Neuronal stem cell (in vitro differentiated cells): ENCODE measurements at regions not wholly inside any gene's neighbourhood (a gene's known extent, or its start where the extent isn't known, plus 50 kb on each side); places are given as distances from the start of the nearest gene placed in this dataset.
"Not testable (repeated sequence)": the region's sequence is repeated elsewhere in the genome, so short reads cannot be mapped to it uniquely, and the experiment has no call there.

ENCODE experiments used
- DNase-seq: peaks from one replicate; pipeline ENCODE4 v3.0.0-alpha.2; 2013; ENCODE audit warnings: low spot score
- H2AFZ ChIP-seq: one replicate; pipeline ENCODE4 v1.6.1; 2013; ENCODE audit warnings: mild to moderate bottlenecking, low read length, inconsistent platforms
- H2AK5ac ChIP-seq: 2 replicates; pipeline ENCODE4 v1.6.1; 2013; ENCODE audit warnings: low read depth, mild to moderate bottlenecking, inconsistent platforms, low read length, moderate library complexity, mixed read lengths
- H2BK120ac ChIP-seq: 2 replicates; pipeline ENCODE4 v1.6.1; 2013; ENCODE audit warnings: low read depth, mild to moderate bottlenecking, inconsistent platforms, low read length, moderate library complexity, mixed read lengths
- H2BK12ac ChIP-seq: one replicate; pipeline ENCODE4 v1.6.1; 2013; ENCODE audit warnings: low read length, inconsistent platforms
- H2BK15ac ChIP-seq: 2 replicates; pipeline ENCODE4 v1.6.1; 2013; ENCODE audit warnings: mild to moderate bottlenecking, low read length, inconsistent platforms, mixed read lengths
- H2BK5ac ChIP-seq: one replicate; pipeline ENCODE4 v1.6.1; 2013; ENCODE audit warnings: inconsistent platforms, mild to moderate bottlenecking, low read length, moderate library complexity
- H3K14ac ChIP-seq: one replicate; pipeline ENCODE4 v1.6.1; 2013; ENCODE audit warnings: low read length, inconsistent platforms
- H3K18ac ChIP-seq: 2 replicates; pipeline ENCODE4 v1.6.1; 2013; ENCODE audit warnings: low read length, inconsistent platforms
- H3K23ac ChIP-seq: 2 replicates; pipeline ENCODE4 v1.6.1; 2013; ENCODE audit warnings: low read depth, mild to moderate bottlenecking, mixed read lengths, low read length, inconsistent platforms; ENCODE audit not compliant: poor library complexity
- H3K27ac ChIP-seq: replicated peaks from 3 replicates; pipeline ENCODE4 v1.5.1; 2013; ENCODE audit warnings: low read length, inconsistent platforms
- H3K27me3 ChIP-seq, 3 experiments: 2 replicates each; pipeline ENCODE4 v1.6.1; 2013; ENCODE audit warnings: low read length in 3 of 3, mild to moderate bottlenecking in 2 of 3, inconsistent platforms in 1 of 3, low read depth in 1 of 3, mixed read lengths in 1 of 3, moderate library complexity in 1 of 3; ENCODE audit not compliant: control insufficient read depth in 3 of 3, insufficient read depth in 3 of 3
- H3K36me3 ChIP-seq, 2 donors: replicated peaks in 1 of 2; 2 replicates each; pipeline ENCODE4 v1.6.1; 2013; ENCODE audit warnings: low read length in 2 of 2; ENCODE audit not compliant: control insufficient read depth in 2 of 2, insufficient read depth in 2 of 2
- H3K4ac ChIP-seq: 2 replicates; pipeline ENCODE4 v1.6.1; 2013; ENCODE audit warnings: inconsistent platforms, mild to moderate bottlenecking, low read length, moderate library complexity
- H3K4me1 ChIP-seq, 2 donors: 1 replicate in 1 of 2; 2 replicates in 1 of 2; pipeline ENCODE4 v1.6.1; 2013; ENCODE audit warnings: low read length in 2 of 2, low read depth in 1 of 2; ENCODE audit not compliant: control insufficient read depth in 2 of 2, insufficient read depth in 1 of 2
- H3K4me2 ChIP-seq: one replicate; pipeline ENCODE4 v1.6.1; 2013; ENCODE audit warnings: mild to moderate bottlenecking, low read length, inconsistent platforms; ENCODE audit not compliant: insufficient read depth, poor library complexity, severe bottlenecking
- H3K4me3 ChIP-seq, 2 donors: 2 replicates each; pipeline ENCODE4 v1.5.1; 2013; ENCODE audit warnings: low read length in 2 of 2, mild to moderate bottlenecking in 2 of 2, inconsistent platforms in 1 of 2, moderate library complexity in 1 of 2
- H3K79me1 ChIP-seq: one replicate; pipeline ENCODE4 v1.6.1; 2013; ENCODE audit warnings: low read depth, mild to moderate bottlenecking, inconsistent platforms, low read length, moderate library complexity
- H3K9ac ChIP-seq: one replicate; pipeline ENCODE4 v1.6.1; 2013; ENCODE audit warnings: mild to moderate bottlenecking, low read depth, low read length, inconsistent platforms; ENCODE audit not compliant: poor library complexity
- H3K9me3 ChIP-seq, 2 donors: replicated peaks in 1 of 2; 2 replicates each; pipeline versions ENCODE3 to v1.6.1; 2013; ENCODE audit warnings: low read length in 2 of 2, mild to moderate bottlenecking in 2 of 2, inconsistent platforms in 1 of 2, low read depth in 1 of 2, mixed read lengths in 1 of 2, moderate library complexity in 1 of 2; ENCODE audit not compliant: control insufficient read depth in 2 of 2, insufficient read depth in 1 of 2
- H4K8ac ChIP-seq: one replicate; pipeline ENCODE4 v1.6.1; 2013; ENCODE audit warnings: low read depth, mild to moderate bottlenecking, inconsistent platforms, low read length, moderate library complexity
- H4K91ac ChIP-seq: one replicate; pipeline ENCODE4 v1.6.1; 2013; ENCODE audit warnings: low read length, low read depth, mild to moderate bottlenecking, inconsistent platforms; ENCODE audit not compliant: poor library complexity
- WGBS, 2 donors: extraction: QIAGEN DNeasy Blood & Tissue Kit; methylation state at CpG; one replicate each; pipeline ENCODE4 v1.1.7; 2013; ENCODE audit warnings: missing lambda C conversion rate in 2 of 2, mixed read lengths in 1 of 2; ENCODE audit not compliant: insufficient read length in 2 of 2, insufficient replicate concordance in 1 of 2; ENCODE audit errors: extremely low coverage in 2 of 2; 5-methylcytosine and 5-hydroxymethylcytosine counted together

DNA sequence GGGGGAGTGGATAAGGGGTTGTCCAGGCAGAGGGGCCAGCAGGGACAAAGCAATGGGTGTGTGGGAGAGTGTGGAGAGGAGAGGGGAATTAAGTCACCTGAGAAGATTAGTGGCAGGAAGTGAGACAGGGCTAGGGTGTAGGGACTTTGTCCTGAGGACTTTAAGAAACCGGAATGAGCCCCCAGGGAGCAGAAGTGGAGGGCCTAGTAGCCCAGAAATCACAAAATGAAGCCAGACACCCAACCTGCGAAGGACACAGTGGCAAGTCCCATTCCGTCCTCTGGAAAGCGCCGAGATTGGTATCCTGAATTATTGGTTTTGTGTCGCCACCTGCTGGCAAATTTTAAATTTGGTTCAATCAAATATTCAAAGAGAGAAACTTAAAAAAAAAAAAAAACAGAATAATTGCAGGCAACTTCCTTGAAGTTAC, 78.0 kb upstream of the SLC25A36 start:
- H3K9ac ChIP-seq, result no peak overlapping the region
- H3K27ac ChIP-seq, result no peak overlapping the region
- WGBS, 2 donors, result no CpG with 5 or more reads among the region's 6 CpGs
- no peak overlapping the region for H3K4ac ChIP-seq
- no peak overlapping the region for H4K91ac ChIP-seq
- peaks cover 0 to 2% (median 0%) of the 10 kb centered on the region in 3 experiments for H3K27me3 ChIP-seq
- no peaks in the 10 kb centered on the region for H3K36me3 ChIP-seq
- no peak overlapping the region for H3K4me2 ChIP-seq
- no peak overlapping the region for H3K4me3 ChIP-seq
- peak overlapping the region; percentile 62 for H2AFZ ChIP-seq
- H3K9me3 ChIP-seq, result no peaks in the 10 kb centered on the region
- H3K18ac ChIP-seq, result no peak overlapping the region
- no peak overlapping the region for H2BK5ac ChIP-seq
- H2BK15ac ChIP-seq, result no peak overlapping the region
- no peak overlapping the region for H3K23ac ChIP-seq
- no peak overlapping the region for H2BK120ac ChIP-seq
- H4K8ac ChIP-seq, result no peak overlapping the region
- H3K79me1 ChIP-seq, result no peaks in the 10 kb centered on the region
- peak; percentile 66 for DNase-seq
- peaks cover 0 to 4% of the 10 kb centered on the region in 2 donors for H3K4me1 ChIP-seq
- no peak overlapping the region for H2AK5ac ChIP-seq
- no peak overlapping the region for H2BK12ac ChIP-seq
- no peak overlapping the region for H3K14ac ChIP-seq

DNA sequence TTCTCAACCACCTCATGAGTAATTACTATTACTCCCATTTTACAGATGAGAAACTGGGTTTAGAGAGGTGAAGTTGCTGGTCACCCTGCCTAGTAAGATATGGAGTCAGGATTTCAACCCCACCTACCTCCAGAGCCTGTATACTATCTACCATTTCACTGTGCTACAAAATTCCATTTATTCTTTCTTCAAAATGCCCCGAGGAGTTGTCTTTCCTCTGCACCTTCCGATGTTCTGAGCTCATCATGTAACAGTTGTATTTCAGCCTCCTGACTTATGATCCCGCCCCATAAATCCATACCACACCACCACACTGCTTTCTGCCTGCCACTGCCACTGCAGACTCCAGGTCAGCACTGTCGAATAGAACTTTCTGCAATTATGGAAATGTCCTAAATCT, 71.3 kb upstream of the SLC25A36 start:
- no peak overlapping the region for H2BK15ac ChIP-seq
- no CpG with 5 or more reads among the region's 4 CpGs for WGBS, 2 donors

DNA sequence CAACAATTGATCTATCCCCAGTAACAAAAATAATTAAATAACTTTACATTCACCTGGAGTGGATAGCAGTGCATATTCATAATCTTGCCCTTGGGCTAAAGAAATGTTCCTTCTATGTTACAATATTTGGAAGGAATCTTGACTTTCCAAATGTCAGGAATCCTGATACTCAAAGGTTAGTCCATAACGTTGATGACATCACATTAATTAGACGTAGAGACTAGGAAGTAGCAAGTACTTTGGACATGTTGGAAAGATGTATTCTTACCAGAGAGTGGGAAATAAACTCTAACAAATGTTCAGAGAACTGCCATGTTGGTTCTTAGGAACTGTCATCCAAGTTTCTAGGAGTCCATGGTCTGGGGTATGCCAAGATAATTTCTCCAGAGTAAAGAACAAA, 70.6 kb upstream of the SLC25A36 start:
- Histone ChIP-seq H3K36me3 (no peaks in the 10 kb centered on the region), H2BK12ac (no peak overlapping the region), H3K23ac (no peak overlapping the region), H3K14ac (no peak overlapping the region), H3K27ac (no peak overlapping the region), H2BK120ac (no peak overlapping the region), H2BK15ac (no peak overlapping the region), H3K4ac (no peak overlapping the region), H3K4me2 (no peak overlapping the region), H2AK5ac (no peak overlapping the region), H3K27me3 (no peaks in the 10 kb centered on the region), H3K4me3 (no peak overlapping the region), H4K91ac (no peak overlapping the region), H2BK5ac (no peak overlapping the region), H3K9ac (no peak overlapping the region), H3K9me3 (peaks cover 0 to 1% of the 10 kb centered on the region in 2 donors), H4K8ac (no peak overlapping the region), H2AFZ (no peak overlapping the region), H3K4me1 (no peaks in the 10 kb centered on the region), H3K18ac (no peak overlapping the region), H3K79me1 (no peaks in the 10 kb centered on the region)
- DNase-seq, result no peak
- no CpG with 5 or more reads among the region's 2 CpGs for WGBS, 2 donors

More for the DNA sequence above, 71.3 kb upstream of the SLC25A36 start:
- Histone ChIP-seq H3K23ac (no peak overlapping the region), H3K27me3 (no peaks in the 10 kb centered on the region), H3K79me1 (no peaks in the 10 kb centered on the region), H2BK120ac (no peak overlapping the region), H4K8ac (no peak overlapping the region), H3K4me1 (no peaks in the 10 kb centered on the region), H3K4ac (no peak overlapping the region), H4K91ac (no peak overlapping the region), H3K4me2 (no peak overlapping the region), H2BK5ac (no peak overlapping the region), H3K27ac (no peak overlapping the region), H3K9me3 (peaks cover 0 to 1% of the 10 kb centered on the region in 2 donors), H2AFZ (no peak overlapping the region), H3K14ac (no peak overlapping the region), H3K36me3 (no peaks in the 10 kb centered on the region), H2BK12ac (no peak overlapping the region), H3K4me3 (no peak overlapping the region), H3K18ac (no peak overlapping the region), H3K9ac (no peak overlapping the region), H2AK5ac (no peak overlapping the region)
- DNase-seq, result no peak

DNA sequence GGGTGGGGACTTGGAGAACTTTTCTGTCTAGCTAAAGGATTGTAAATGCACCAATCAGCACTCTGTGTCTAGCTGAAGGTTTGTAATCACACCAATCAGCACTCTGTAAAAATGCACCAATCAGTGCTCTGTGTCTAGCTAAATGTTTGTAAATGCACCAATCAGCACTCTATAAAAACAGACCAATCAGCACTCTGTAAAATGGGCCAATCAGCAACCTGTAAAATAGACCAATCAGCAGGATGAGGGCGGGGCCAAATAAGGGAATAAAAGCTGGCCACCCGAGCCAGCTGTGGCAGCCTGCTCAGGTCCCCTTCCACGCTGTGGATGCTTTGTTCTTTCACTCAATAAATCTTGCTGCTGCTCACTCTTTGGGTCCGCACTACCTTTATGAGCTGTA, 69.5 kb upstream of the SLC25A36 start:
- not testable (repeated sequence) for H2BK120ac ChIP-seq, H3K18ac ChIP-seq, H4K8ac ChIP-seq, H3K4me2 ChIP-seq, H3K14ac ChIP-seq, H3K4ac ChIP-seq, H2BK5ac ChIP-seq, DNase-seq, H3K4me1 ChIP-seq, H3K36me3 ChIP-seq, H2AFZ ChIP-seq, H2BK12ac ChIP-seq, H3K27ac ChIP-seq, H3K27me3 ChIP-seq, H3K9me3 ChIP-seq, H2BK15ac ChIP-seq, H3K79me1 ChIP-seq, H3K9ac ChIP-seq, H2AK5ac ChIP-seq, H4K91ac ChIP-seq, H3K4me3 ChIP-seq, H3K23ac ChIP-seq
- WGBS, 2 donors, result no CpG with 5 or more reads among the region's 4 CpGs
